Spleen (tissue), 11 donors: ENCODE measurements at regions not wholly inside any gene's neighbourhood (a gene's known extent, or its start where the extent isn't known, plus 50 kb on each side); places are given as distances from the start of the nearest gene placed in this dataset.

Experiments
- DNase-seq: peaks from one replicate; pipeline ENCODE4 v3.0.0-alpha.2; 2020
- H3K27ac ChIP-seq, 8 donors: fragments of 200-600 bp; sonication (generic) in 7 of 8; 1 replicate in 4 of 8; 2 replicates in 4 of 8; pipeline versions ENCODE4 v1.5.0 to v1.8.0; 2016 to 2021; ENCODE audit warnings: inconsistent platforms in 4 of 8, mild to moderate bottlenecking in 4 of 8, moderate library complexity in 1 of 8
- H3K27me3 ChIP-seq, 7 donors: fragments of 200-600 bp; sonication (generic) in 6 of 7; replicated peaks in 1 of 7; 1 replicate in 4 of 7; 2 replicates in 3 of 7; pipeline versions ENCODE4 v1.5.0 to v1.8.0; 2016 to 2021; ENCODE audit warnings: inconsistent platforms in 3 of 7, mild to moderate bottlenecking in 1 of 7
- H3K36me3 ChIP-seq, 6 donors: fragments of 200-600 bp; sonication (generic) in 5 of 6; 1 replicate in 4 of 6; 2 replicates in 2 of 6; pipeline versions ENCODE4 v1.5.0 to v1.8.0; 2016 to 2021; ENCODE audit warnings: inconsistent platforms in 2 of 6
- H3K4me1 ChIP-seq, 6 donors: fragments of 200-600 bp; sonication (generic) in 5 of 6; 1 replicate in 3 of 6; 2 replicates in 3 of 6; pipeline versions ENCODE4 v1.5.0 to v1.8.0; 2016 to 2021; ENCODE audit warnings: inconsistent platforms in 3 of 6
- H3K4me3 ChIP-seq, 8 donors: fragments of 200-600 bp; sonication (generic) in 7 of 8; 1 replicate in 4 of 8; 2 replicates in 4 of 8; pipeline versions ENCODE4 v1.5.0 to v1.8.0; 2016 to 2021; ENCODE audit warnings: inconsistent platforms in 4 of 8, mild to moderate bottlenecking in 4 of 8, moderate library complexity in 2 of 8
- H3K9me3 ChIP-seq, 8 donors: fragments of 200-600 bp; sonication (generic) in 7 of 8; 1 replicate in 4 of 8; 2 replicates in 4 of 8; pipeline versions ENCODE4 v1.5.0 to v1.8.0; 2016 to 2021; ENCODE audit warnings: inconsistent platforms in 4 of 8
- POLR2A ChIP-seq, 3 donors: fragments of 450-650 bp; IDR thresholded peaks; one replicate each; pipeline ENCODE4 v1.5.1; 2017; ENCODE audit warnings: antibody characterized with exemption in 3 of 3, mild to moderate bottlenecking in 1 of 3
- POLR2AphosphoS5 ChIP-seq, 3 donors: sonication (generic); formaldehyde crosslinking; IDR thresholded peaks; one replicate each; pipeline ENCODE4 v1.5.1; 2017; ENCODE audit warnings: antibody characterized with exemption in 3 of 3
- WGBS, 5 donors: extraction: QIAGEN DNeasy Blood & Tissue Kit in 3 of 5; methylation state at CpG; one replicate each; pipeline versions ENCODE4 v1.1.5 to v1.1.7; 2013 to 2018; 5-methylcytosine and 5-hydroxymethylcytosine counted together
- intact Hi-C: fragments of 100-400 bp; cut with DNase I; formaldehyde crosslinking; loops from one replicate; pipeline ENCODE4 v1.15.0; 2023; ENCODE audit warnings: low total_unique reads
- TF ChIP-seq, protein P1 (sequence below), 11 experiments: fragments of 200-600 bp in 7 of 11; fragments of 450-650 bp in 4 of 11; sonication (generic) in 4 of 11; IDR thresholded peaks in 8 of 11; conservative IDR thresholded peaks in 3 of 11; 1 replicate in 7 of 11; 2 replicates in 4 of 11; pipeline versions ENCODE4 v1.4.0 to v1.8.0; 2016 to 2021; ENCODE audit warnings: antibody characterized with exemption in 11 of 11, inconsistent platforms in 4 of 11, mild to moderate bottlenecking in 1 of 11
- donor health status: healthy with polysubstance abuse.
- donor health status: DM: no; HTN: no; CAD: no; lungs with moderate emphysema.
- donor health status: DM: no; HTN: no; CAD: no.
- donor health status: Bipolar disorder and iron deficiency.
- donor health status: healthy.
- donor health status: DM: no; HTN: no; CAD: no.
- donor health status: DM: yes; HTN: yes; CAD: no.

DNA sequence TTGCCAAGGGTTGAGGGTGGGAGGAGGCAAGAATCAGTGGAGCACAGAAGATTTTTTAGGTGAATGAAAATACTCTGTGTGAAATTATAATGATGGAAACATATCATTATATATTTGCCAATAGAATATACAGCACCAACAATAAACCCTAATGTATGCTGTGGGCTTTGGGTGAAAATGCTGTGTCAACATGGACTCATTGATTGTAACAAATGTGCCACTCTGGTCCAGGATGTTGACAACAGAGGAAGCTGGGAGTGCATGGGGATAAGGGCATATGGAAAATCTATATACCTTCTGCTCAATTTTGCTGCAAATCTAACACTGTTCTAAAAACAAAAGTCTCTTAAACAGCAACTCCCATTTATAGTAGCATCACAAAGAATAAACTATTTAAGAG lies 114.3 kb downstream of the LYZL1 start:
- intact Hi-C loops, result no loop called here
- DNase-seq, result no peak
- TF ChIP-seq POLR2AphosphoS5 (IDR thresholded peaks at IDR 0.05), result no peak
- TF ChIP-seq, protein P1, sequence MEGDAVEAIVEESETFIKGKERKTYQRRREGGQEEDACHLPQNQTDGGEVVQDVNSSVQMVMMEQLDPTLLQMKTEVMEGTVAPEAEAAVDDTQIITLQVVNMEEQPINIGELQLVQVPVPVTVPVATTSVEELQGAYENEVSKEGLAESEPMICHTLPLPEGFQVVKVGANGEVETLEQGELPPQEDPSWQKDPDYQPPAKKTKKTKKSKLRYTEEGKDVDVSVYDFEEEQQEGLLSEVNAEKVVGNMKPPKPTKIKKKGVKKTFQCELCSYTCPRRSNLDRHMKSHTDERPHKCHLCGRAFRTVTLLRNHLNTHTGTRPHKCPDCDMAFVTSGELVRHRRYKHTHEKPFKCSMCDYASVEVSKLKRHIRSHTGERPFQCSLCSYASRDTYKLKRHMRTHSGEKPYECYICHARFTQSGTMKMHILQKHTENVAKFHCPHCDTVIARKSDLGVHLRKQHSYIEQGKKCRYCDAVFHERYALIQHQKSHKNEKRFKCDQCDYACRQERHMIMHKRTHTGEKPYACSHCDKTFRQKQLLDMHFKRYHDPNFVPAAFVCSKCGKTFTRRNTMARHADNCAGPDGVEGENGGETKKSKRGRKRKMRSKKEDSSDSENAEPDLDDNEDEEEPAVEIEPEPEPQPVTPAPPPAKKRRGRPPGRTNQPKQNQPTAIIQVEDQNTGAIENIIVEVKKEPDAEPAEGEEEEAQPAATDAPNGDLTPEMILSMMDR (IDR thresholded peaks at IDR 0.05 in 8 of 11, conservative IDR thresholded peaks at IDR 0.05 in 3 of 11), result no peak
- no peak for TF ChIP-seq POLR2A (IDR thresholded peaks at IDR 0.05)
- Histone ChIP-seq H3K36me3 (no peaks in the 10 kb centered on the region), H3K4me3 (no peak overlapping the region), H3K27ac (no peak overlapping the region), H3K27me3 (no peaks in the 10 kb centered on the region), H3K9me3 (peaks cover 0 to 20% (median 6%) of the 10 kb centered on the region in 8 donors), H3K4me1 (no peaks in the 10 kb centered on the region)

DNA sequence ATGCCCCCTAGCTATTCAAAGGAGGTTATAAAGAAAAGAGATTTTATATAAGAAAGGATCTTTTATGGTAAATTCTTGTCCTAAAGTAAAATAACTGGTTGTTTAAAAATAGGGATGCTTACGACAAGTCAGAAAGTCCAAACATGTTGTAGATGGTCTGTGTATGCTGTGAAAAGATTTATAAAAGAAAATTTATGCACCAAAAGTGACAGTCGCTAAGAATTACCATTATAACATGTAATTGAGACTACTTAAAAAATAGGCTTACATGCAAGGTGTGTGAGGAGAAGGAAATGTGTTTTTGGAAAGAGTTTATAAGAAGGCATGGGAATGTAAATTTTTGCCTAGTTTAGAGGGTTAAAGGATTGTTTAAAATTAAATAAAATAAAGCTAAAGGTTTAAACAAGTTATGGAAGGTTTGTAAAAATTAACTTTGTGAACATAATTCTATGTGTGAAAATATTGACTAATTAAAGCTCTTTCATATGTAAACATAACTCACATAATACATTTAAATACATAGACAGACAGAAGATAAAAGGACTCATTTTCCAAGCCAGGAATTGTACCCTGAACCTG lies 118.5 kb downstream of the LYZL1 start:
- Histone ChIP-seq H3K36me3 (no peaks in the 10 kb centered on the region), H3K4me1 (peaks cover 8 to 35% (median 26%) of the 10 kb centered on the region in 6 donors), H3K27ac (no peak overlapping the region), H3K9me3 (peaks cover 0 to 9% (median 0%) of the 10 kb centered on the region in 8 donors), H3K4me3 (no peak overlapping the region), H3K27me3 (no peaks in the 10 kb centered on the region)
- DNase-seq, result no peak
- whole genome bisulfite sequencing, 5 donors, result 91 to 97% (median 95%) methylated on average over 2 of the region's 2 CpGs
- TF ChIP-seq POLR2A (IDR thresholded peaks at IDR 0.05), result no peak
- TF ChIP-seq, protein P1 (IDR thresholded peaks at IDR 0.05 in 8 of 11, conservative IDR thresholded peaks at IDR 0.05 in 3 of 11), result no peak
- no peak for TF ChIP-seq POLR2AphosphoS5 (IDR thresholded peaks at IDR 0.05)
- intact Hi-C loops, result no loop called here
